Peyer's patch (tissue), 4 donors: ENCODE measurements at regions not wholly inside any gene's neighbourhood (a gene's known extent, or its start where the extent isn't known, plus 50 kb on each side); places are given as distances from the start of the nearest gene placed in this dataset.

ENCODE experiments used
- DNase-seq, 3 donors: peaks; one replicate each; pipeline ENCODE4 v3.0.0-alpha.2; 2017 to 2019
- H3K27ac ChIP-seq, 4 donors: fragments of 200-600 bp; sonication (generic); one replicate each; pipeline ENCODE4 v1.5.1; 2016 to 2019
- H3K27me3 ChIP-seq, 2 donors: fragments of 200-600 bp; sonication (generic); one replicate each; pipeline ENCODE4 v1.5.1; 2019
- H3K36me3 ChIP-seq, 3 donors: fragments of 200-600 bp; sonication (generic); one replicate each; pipeline ENCODE4 v1.5.1; 2016 to 2019
- H3K4me1 ChIP-seq, 4 donors: fragments of 200-600 bp; sonication (generic); one replicate each; pipeline ENCODE4 v1.5.1; 2016 to 2019
- H3K4me3 ChIP-seq, 4 donors: fragments of 200-600 bp; sonication (generic); 1 replicate in 3 of 4; 2 replicates in 1 of 4; pipeline ENCODE4 v1.5.1; 2016 to 2019; ENCODE audit warnings: mild to moderate bottlenecking in 1 of 4
- H3K9me3 ChIP-seq, 4 donors: fragments of 200-600 bp; sonication (generic); one replicate each; pipeline ENCODE4 v1.5.1; 2016 to 2019; ENCODE audit warnings: mild to moderate bottlenecking in 1 of 4
- CTCF ChIP-seq, 6 experiments: fragments of 450-650 bp in 4 of 6; fragments of 200-600 bp in 2 of 6; sonication (generic) in 1 of 6; IDR thresholded peaks; one replicate each; pipeline ENCODE4 v1.5.1; 2017 to 2019; ENCODE audit warnings: antibody characterized with exemption in 6 of 6, mild to moderate bottlenecking in 3 of 6, moderate library complexity in 1 of 6
- POLR2A ChIP-seq, 2 donors: fragments of 450-650 bp; IDR thresholded peaks; one replicate each; pipeline ENCODE4 v1.5.1; 2017; ENCODE audit warnings: antibody characterized with exemption in 2 of 2, mild to moderate bottlenecking in 2 of 2, moderate library complexity in 2 of 2

- no peak for DNase-seq
- no peaks in the 10 kb centered on the region for H3K27me3 ChIP-seq
- H3K4me3 ChIP-seq: no peak overlapping the region
- H3K27ac ChIP-seq: no peak overlapping the region
- no peaks in the 10 kb centered on the region for H3K9me3 ChIP-seq
- no peaks in the 10 kb centered on the region for H3K36me3 ChIP-seq
- H3K4me1 ChIP-seq: no peaks in the 10 kb centered on the region
- no peak for TF ChIP-seq CTCF (IDR thresholded peaks at IDR 0.05)
- TF ChIP-seq POLR2A (IDR thresholded peaks at IDR 0.05): no peak
Observed at GRCh38 chr3:115554487-115554807, 68.9 kb upstream of the GAP43 start.

GRCh38 chr3:115562636-115563267 lies 60.6 kb upstream of the GAP43 start:
- H3K36me3 ChIP-seq: no peaks in the 10 kb centered on the region
- H3K9me3 ChIP-seq: no peaks in the 10 kb centered on the region
- DNase-seq: no peak
- TF ChIP-seq POLR2A (IDR thresholded peaks at IDR 0.05) (no peak), CTCF (IDR thresholded peaks at IDR 0.05) (no peak)
- H3K27me3 ChIP-seq: no peaks in the 10 kb centered on the region
- H3K4me1 ChIP-seq: no peaks in the 10 kb centered on the region
- no peak overlapping the region for H3K27ac ChIP-seq
- H3K4me3 ChIP-seq: no peak overlapping the region

GRCh38 chr3:115563984-115564383 lies 59.3 kb upstream of the GAP43 start:
- Histone ChIP-seq H3K27ac (no peak overlapping the region), H3K36me3 (no peaks in the 10 kb centered on the region), H3K27me3 (no peaks in the 10 kb centered on the region), H3K4me1 (no peaks in the 10 kb centered on the region), H3K9me3 (no peaks in the 10 kb centered on the region), H3K4me3 (no peak overlapping the region)
- TF ChIP-seq CTCF (IDR thresholded peaks at IDR 0.05) (no peak), POLR2A (IDR thresholded peaks at IDR 0.05) (no peak)
- no peak for DNase-seq

- no peak overlapping the region for H3K27ac ChIP-seq
- no peak overlapping the region for H3K4me3 ChIP-seq
- no peaks in the 10 kb centered on the region for H3K36me3 ChIP-seq
- no peak for DNase-seq
- no peaks in the 10 kb centered on the region for H3K4me1 ChIP-seq
- no peaks in the 10 kb centered on the region for H3K9me3 ChIP-seq
- H3K27me3 ChIP-seq: no peaks in the 10 kb centered on the region
- TF ChIP-seq POLR2A (IDR thresholded peaks at IDR 0.05): no peak
- no peak for TF ChIP-seq CTCF (IDR thresholded peaks at IDR 0.05)
Observed at GRCh38 chr3:115571413-115571812, 51.9 kb upstream of the GAP43 start.
